ENCODE measurements at regions not wholly inside any gene's neighbourhood (a gene's known extent, or its start where the extent isn't known, plus 50 kb on each side); places are given as distances from the start of the nearest gene placed in this dataset.

DNA sequence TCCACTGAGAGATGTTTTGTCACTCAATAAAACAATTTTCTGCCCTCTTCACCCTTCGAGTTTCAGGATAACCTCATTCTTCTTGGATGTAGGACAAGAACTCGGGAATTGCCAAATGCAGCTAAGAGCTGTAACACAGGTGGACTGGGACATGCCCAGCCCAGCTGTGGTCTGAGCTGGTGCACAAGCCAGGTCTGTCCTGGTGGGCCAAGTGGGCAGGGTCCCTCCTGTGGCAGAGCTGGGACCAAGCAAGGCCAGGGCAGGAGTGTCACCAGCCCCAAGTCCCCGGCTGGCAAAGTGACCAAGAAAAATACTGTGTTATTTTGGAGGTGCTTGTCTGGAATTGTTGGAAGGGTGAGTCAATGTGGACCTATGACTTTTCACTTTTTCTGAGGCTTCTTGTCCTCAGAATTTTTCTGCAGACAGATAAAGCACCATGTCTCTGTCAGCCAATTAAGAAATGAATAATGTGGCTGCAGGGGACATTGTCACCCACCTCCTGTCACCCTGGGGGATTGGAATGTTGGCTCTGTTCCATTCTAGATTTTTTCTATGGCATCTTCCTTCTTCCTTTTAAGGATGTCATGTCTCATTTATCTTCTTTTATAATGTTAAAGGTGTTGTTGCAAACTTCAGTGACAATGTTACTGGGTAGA is 645.2 kb upstream of the EPHA6 start:
- DNase-seq = no peak

- no peak for DNase-seq
Observed at GRCh38 chr3:96172917-96173316, 641.5 kb upstream of the EPHA6 start.

- no peak for DNase-seq
Observed at GRCh38 chr3:96175500-96175899, 638.9 kb upstream of the EPHA6 start.

DNA sequence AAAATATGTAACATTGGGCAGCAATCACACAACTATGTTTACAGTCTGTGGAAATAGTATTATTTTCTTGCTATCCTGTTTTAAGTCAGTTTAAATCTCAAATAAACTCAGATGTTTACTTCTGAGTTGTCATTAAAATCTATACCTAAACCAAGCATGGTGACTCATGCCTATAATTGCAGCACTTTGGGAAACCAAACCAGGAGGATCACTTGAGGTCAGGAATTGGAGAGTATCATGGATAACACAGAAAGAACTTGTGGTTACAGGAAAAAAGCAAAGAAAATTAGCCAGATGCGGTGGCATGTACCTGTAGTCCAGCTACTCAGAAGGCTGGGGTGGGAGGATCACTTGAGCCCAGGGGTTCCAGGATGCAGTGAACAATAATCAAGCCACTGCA is 631.6 kb upstream of the EPHA6 start:
- DNase-seq = no peak

DNA sequence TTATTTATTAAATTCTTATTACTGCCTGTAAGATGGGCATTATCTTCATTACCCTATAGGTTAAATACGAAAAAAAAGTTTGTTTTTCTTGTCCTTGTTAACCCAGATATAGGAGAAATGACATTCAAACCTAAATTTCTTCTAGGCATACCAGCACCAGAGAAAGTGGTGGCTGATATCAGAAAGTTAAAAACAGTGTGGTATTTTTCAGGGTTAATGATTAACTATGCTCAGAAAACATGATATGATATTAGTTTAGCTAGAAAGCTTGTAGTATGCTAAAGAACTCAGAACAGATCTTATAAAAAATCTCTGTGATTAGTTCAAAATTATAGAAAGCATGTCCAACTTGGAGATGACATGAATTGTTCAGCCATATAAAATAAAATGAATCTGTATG is 630.5 kb upstream of the EPHA6 start:
- DNase-seq = no peak

- DNase-seq = no peak
Observed at GRCh38 chr3:96190024-96190616, 624.3 kb upstream of the EPHA6 start.

- no peak for DNase-seq
Observed at GRCh38 chr3:96192966-96193550, 621.3 kb upstream of the EPHA6 start.

- no peak for DNase-seq
Observed at GRCh38 chr3:96200897-96201296, 613.5 kb upstream of the EPHA6 start.

- no peak for DNase-seq
Observed at GRCh38 chr3:96201463-96201862, 612.9 kb upstream of the EPHA6 start.

GRCh38 chr3:96202181-96202580 is 612.2 kb upstream of the EPHA6 start:
- no peak for DNase-seq

GRCh38 chr3:96209699-96210098 is 604.7 kb upstream of the EPHA6 start:
- no peak for DNase-seq

DNA sequence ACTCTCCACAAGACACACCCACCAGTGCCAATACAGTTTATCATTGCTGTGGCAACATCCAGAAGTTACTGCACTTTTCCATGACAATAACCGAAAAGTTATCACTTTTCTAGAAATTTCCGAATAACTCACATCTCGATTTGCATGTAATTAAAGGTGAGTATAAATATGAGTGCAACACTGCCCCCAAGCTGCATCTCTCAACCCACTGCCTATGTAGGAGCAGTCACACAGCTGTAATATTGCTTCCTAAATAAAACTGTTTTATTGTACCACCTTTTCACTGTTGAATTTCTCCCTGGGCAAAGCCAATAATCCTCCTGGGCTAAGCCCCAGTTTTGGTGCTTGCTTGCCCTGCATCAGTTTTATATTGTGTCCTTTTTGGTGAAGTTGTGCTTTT is 601.0 kb upstream of the EPHA6 start:
- no peak for DNase-seq

GRCh38 chr3:96214941-96215340 is 599.5 kb upstream of the EPHA6 start:
- DNase-seq = no peak

DNA sequence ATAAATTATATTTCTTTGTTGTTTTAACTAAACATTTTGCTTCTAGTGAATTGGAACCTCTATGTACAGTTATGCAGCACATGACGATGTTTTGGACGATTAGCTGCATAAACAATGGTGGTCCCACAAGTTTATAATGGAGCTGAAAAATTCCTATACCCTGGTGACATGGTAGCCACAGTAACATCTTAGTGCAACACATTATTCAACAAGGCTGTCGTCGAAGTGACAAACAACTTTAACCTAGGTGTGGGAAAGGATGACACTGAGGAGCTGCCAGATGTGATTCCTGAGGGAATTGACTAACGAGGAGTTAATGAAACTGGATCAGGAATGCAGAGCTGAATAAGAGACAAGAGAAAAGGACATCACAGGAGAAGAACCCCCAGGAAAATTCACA is 588.9 kb upstream of the EPHA6 start:
- DNase-seq = no peak

DNA sequence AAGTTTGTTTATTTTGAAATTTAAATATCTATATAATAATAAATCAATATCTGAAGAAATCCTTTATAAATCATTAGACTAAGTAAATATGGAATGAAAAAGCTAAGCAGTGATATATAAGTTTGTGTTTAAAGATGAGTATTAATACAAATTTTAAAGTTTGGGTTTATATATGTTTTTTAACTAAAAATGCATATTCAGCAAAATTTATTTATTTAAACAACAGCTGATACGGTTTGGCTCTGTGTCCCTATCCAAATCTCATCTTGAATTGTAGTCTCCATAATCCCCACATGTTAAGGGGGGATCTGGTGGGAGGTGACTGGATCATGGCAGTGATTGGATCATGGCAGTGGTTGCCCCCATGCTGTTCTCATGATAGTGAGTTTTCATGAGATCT is 580.7 kb upstream of the EPHA6 start:
- no peak for DNase-seq

- no peak for DNase-seq
Observed at GRCh38 chr3:96236522-96236921, 577.9 kb upstream of the EPHA6 start.

- DNase-seq = no peak
Observed at GRCh38 chr3:96259299-96259698, 555.1 kb upstream of the EPHA6 start.

DNA sequence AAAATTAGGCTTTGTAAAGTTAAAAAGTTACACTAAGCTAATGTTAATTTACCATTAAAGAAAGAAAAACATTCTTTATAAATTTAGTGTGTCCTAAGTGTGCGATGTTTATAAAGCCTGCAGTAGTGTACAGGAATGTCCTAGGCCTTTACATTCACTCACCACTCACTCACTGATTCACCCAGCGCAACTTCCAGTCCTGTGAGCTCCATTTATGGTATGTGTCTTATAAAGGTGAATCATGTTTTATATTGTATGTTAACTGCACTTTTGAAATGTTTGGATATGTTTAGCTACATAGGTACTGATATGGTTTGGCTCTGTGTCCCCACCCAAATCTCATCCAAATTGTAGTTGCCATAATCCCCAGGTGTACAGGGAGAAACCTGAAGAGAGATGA is 549.7 kb upstream of the EPHA6 start:
- no peak for DNase-seq

GRCh38 chr3:96266395-96267190 is 547.8 kb upstream of the EPHA6 start:
- DNase-seq = no peak

DNA sequence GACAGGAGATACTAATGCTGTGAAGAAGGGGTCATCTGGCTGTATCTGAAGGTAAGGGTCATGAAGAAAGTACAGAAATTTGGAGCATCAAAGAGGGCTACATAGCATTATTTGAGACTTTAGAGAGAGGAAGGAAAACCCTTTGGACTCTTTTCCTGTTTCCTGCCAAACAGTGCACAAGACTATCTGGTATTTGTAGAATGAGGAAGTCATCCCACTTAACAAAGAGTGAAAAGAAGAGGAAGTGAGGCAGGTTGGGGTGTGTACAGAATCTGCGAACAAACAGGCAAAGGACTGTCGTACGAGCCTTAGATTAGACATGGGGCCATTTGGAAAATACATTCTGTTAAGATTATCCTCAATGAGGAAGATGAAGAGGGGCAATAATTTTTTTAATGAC is 546.8 kb upstream of the EPHA6 start:
- DNase-seq = no peak

GRCh38 chr3:96294143-96294542 is 520.3 kb upstream of the EPHA6 start:
- no peak for DNase-seq

DNA sequence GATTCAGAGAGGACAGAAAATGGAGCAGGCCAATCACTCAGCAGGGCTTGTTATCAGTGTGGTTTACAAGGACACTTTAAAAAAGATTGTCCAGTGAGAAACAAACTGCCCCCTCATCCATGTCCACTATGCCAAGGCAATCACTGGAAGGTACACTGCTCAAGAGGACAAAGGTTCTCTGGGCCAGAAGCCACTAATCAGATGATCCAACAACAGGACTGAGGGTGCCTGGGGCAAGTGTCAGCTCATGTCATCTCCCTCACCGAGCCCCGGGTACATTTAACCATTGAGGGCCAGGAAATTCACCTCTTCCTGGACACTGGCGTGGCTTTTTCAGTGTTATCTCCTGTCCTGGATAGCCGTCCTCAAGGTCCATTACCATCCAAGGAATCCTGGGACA is 513.7 kb upstream of the EPHA6 start:
- DNase-seq = no peak

- DNase-seq = peak; percentile 2
Observed at GRCh38 chr3:96319166-96319565, 495.2 kb upstream of the EPHA6 start.

DNA sequence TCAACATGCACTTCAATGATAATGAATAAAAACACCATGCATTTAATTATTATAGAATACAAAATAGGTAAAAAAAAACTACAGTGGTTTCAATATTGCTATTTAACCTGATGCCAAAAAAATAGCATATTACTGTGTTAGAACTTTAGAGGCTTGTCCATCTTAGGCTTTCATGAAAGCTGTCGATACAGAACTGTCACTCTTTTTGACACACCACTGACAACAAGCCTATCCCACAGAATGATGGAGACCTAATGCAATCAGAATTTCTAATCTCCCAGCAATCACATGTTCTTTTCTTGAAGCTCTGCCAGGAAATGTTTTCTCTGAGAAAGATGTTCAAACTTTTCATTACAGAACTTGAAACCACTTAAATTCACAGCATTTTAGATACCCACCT is 490.3 kb upstream of the EPHA6 start:
- no peak for DNase-seq

Measured in NCI-H2171 (cell line).